ENCODE measurements at regions not wholly inside any gene's neighbourhood (a gene's known extent, or its start where the extent isn't known, plus 50 kb on each side); places are given as distances from the start of the nearest gene placed in this dataset.

GRCh38 chr5:15447209-15447608 lies 52.8 kb upstream of the FBXL7 start:
- H3K9me3 ChIP-seq (ENCODE audit: insufficient read depth, low read length), result no peaks in the 10 kb centered on the region
- no peaks in the 10 kb centered on the region for H3K79me2 ChIP-seq (ENCODE audit: low read length)
- H3K36me3 ChIP-seq (replicated peaks; ENCODE audit: low read depth, low read length), result no peaks in the 10 kb centered on the region
- H3K4me3 ChIP-seq (ENCODE audit: low read length), result no peak overlapping the region
- H3K27ac ChIP-seq (ENCODE audit: low read length), result no peak overlapping the region
- no peaks in the 10 kb centered on the region for H3K27me3 ChIP-seq (ENCODE audit: low read depth, low read length)
- no peaks in the 10 kb centered on the region for H3K4me1 ChIP-seq (ENCODE audit: low read length)
- H3K4me2 ChIP-seq (ENCODE audit: low read length), result no peak overlapping the region
- H4K20me1 ChIP-seq (ENCODE audit: insufficient read depth, low read length), result no peaks in the 10 kb centered on the region
- TF ChIP-seq EZH2phosphoT487 (IDR thresholded peaks at IDR 0.05; ENCODE audit: low read depth) (no peak), CTCF (IDR thresholded peaks at IDR 0.05; ENCODE audit: low read depth, low read length) (no peak)
- H3K9ac ChIP-seq (ENCODE audit: low read length), result no peak overlapping the region
- no peak overlapping the region for H2AFZ ChIP-seq (ENCODE audit: low read depth, low read length)

- H3K9ac ChIP-seq (ENCODE audit: low read length), result no peak overlapping the region
- H3K4me2 ChIP-seq (ENCODE audit: low read length), result no peak overlapping the region
- no peaks in the 10 kb centered on the region for H3K36me3 ChIP-seq (replicated peaks; ENCODE audit: low read depth, low read length)
- H3K79me2 ChIP-seq (ENCODE audit: low read length), result no peaks in the 10 kb centered on the region
- H3K4me1 ChIP-seq (ENCODE audit: low read length), result no peaks in the 10 kb centered on the region
- H4K20me1 ChIP-seq (ENCODE audit: insufficient read depth, low read length), result no peaks in the 10 kb centered on the region
- no peak overlapping the region for H3K27ac ChIP-seq (ENCODE audit: low read length)
- H3K27me3 ChIP-seq (ENCODE audit: low read depth, low read length), result no peaks in the 10 kb centered on the region
- H3K4me3 ChIP-seq (ENCODE audit: low read length), result no peak overlapping the region
- H3K9me3 ChIP-seq (ENCODE audit: insufficient read depth, low read length), result no peaks in the 10 kb centered on the region
- H2AFZ ChIP-seq (ENCODE audit: low read depth, low read length), result no peak overlapping the region
- TF ChIP-seq CTCF (IDR thresholded peaks at IDR 0.05; ENCODE audit: low read depth, low read length) (no peak), EZH2phosphoT487 (IDR thresholded peaks at IDR 0.05; ENCODE audit: low read depth) (no peak)
Measured at GRCh38 chr5:15446552-15446951, 53.4 kb upstream of the FBXL7 start.

- Histone ChIP-seq H2AFZ (ENCODE audit: low read depth, low read length) (no peak overlapping the region), H3K36me3 (replicated peaks; ENCODE audit: low read depth, low read length) (no peaks in the 10 kb centered on the region), H3K9me3 (ENCODE audit: insufficient read depth, low read length) (no peaks in the 10 kb centered on the region), H3K79me2 (ENCODE audit: low read length) (no peaks in the 10 kb centered on the region), H3K27me3 (ENCODE audit: low read depth, low read length) (no peaks in the 10 kb centered on the region), H4K20me1 (ENCODE audit: insufficient read depth, low read length) (no peaks in the 10 kb centered on the region), H3K4me2 (ENCODE audit: low read length) (no peak overlapping the region), H3K27ac (ENCODE audit: low read length) (no peak overlapping the region), H3K4me1 (ENCODE audit: low read length) (no peaks in the 10 kb centered on the region), H3K4me3 (ENCODE audit: low read length) (no peak overlapping the region), H3K9ac (ENCODE audit: low read length) (no peak overlapping the region)
- TF ChIP-seq EZH2phosphoT487 (IDR thresholded peaks at IDR 0.05; ENCODE audit: low read depth) (no peak), CTCF (IDR thresholded peaks at IDR 0.05; ENCODE audit: low read depth, low read length) (no peak)
Measured at GRCh38 chr5:15442193-15442570, 57.8 kb upstream of the FBXL7 start.

- no peak for TF ChIP-seq CTCF (IDR thresholded peaks at IDR 0.05; ENCODE audit: low read depth, low read length)
- TF ChIP-seq EZH2phosphoT487 (IDR thresholded peaks at IDR 0.05; ENCODE audit: low read depth), result no peak
- no peak overlapping the region for H2AFZ ChIP-seq (ENCODE audit: low read depth, low read length)
- no peak overlapping the region for H3K4me2 ChIP-seq (ENCODE audit: low read length)
- no peak overlapping the region for H3K9ac ChIP-seq (ENCODE audit: low read length)
- H3K27me3 ChIP-seq (ENCODE audit: low read depth, low read length), result no peaks in the 10 kb centered on the region
- no peak overlapping the region for H3K27ac ChIP-seq (ENCODE audit: low read length)
- no peaks in the 10 kb centered on the region for H3K9me3 ChIP-seq (ENCODE audit: insufficient read depth, low read length)
- H3K4me1 ChIP-seq (ENCODE audit: low read length), result no peaks in the 10 kb centered on the region
- no peaks in the 10 kb centered on the region for H3K36me3 ChIP-seq (replicated peaks; ENCODE audit: low read depth, low read length)
- H3K79me2 ChIP-seq (ENCODE audit: low read length), result no peaks in the 10 kb centered on the region
- no peak overlapping the region for H3K4me3 ChIP-seq (ENCODE audit: low read length)
- no peaks in the 10 kb centered on the region for H4K20me1 ChIP-seq (ENCODE audit: insufficient read depth, low read length)
Measured at GRCh38 chr5:15441433-15442192, 58.4 kb upstream of the FBXL7 start.

All from OCI-LY3 (cell line).